ENCODE measurements at regions not wholly inside any gene's neighbourhood (a gene's known extent, or its start where the extent isn't known, plus 50 kb on each side); places are given as distances from the start of the nearest gene placed in this dataset.

- H3K4me3 ChIP-seq, result no peak overlapping the region
- no peak overlapping the region for H2AFZ ChIP-seq
- peaks cover 2% of the 10 kb centered on the region for H3K27me3 Mint-ChIP-seq (ENCODE audit: insufficient read depth, low read depth, poor library complexity)
Observed at GRCh38 chr14:53306911-53307310, 153.8 kb upstream of the DDHD1 start.

More at GRCh38 chr14:53306911-53307310, 153.8 kb upstream of the DDHD1 start:
- H3K4me2 ChIP-seq, result no peak overlapping the region
- TF ChIP-seq REST (IDR thresholded peaks at IDR 0.05; ENCODE audit: unreplicated experiment), result no peak
- TF ChIP-seq ETS1 (IDR thresholded peaks at IDR 0.05), result no peak
- no peak for TF ChIP-seq CREB1 (CRISPR knock-in tag; IDR thresholded peaks at IDR 0.05; ENCODE audit: low read depth)
- TF ChIP-seq ZNF331 (CRISPR knock-in tag; IDR thresholded peaks at IDR 0.05; ENCODE audit: low read depth), result no peak
- TF ChIP-seq STAT1 (IDR thresholded peaks at IDR 0.05; ENCODE audit: unreplicated experiment), result no peak
- no peak for TF ChIP-seq EZH2 (IDR thresholded peaks at IDR 0.05; ENCODE audit: low read depth, unreplicated experiment)
- TF ChIP-seq CTCF (conservative IDR thresholded peaks at IDR 0.05; ENCODE audit: low read depth in 2 of 2), result no peak
- no peak for TF ChIP-seq JUNB (IDR thresholded peaks at IDR 0.05; ENCODE audit: unreplicated experiment)
- TF ChIP-seq ZNF114 (CRISPR knock-in tag; IDR thresholded peaks at IDR 0.05), result no peak
- Mint-ChIP-seq H3K27ac (peak overlapping the region; percentile 77; the same call in 1 of the 2 replicates), H3K36me3 (ENCODE audit: low read depth) (peaks cover 23% of the 10 kb centered on the region; the same call in 2 of the 3 replicates), H3K9me3 (peaks cover 29% of the 10 kb centered on the region), H3K4me1 (peaks cover 10% of the 10 kb centered on the region; the same call in 2 of the 3 replicates), H3K4me3 (no peak overlapping the region)
- DNase-seq (ENCODE audit: low spot score) (no peak), ATAC-seq (no peak)
- H3K79me2 ChIP-seq (replicated peaks; ENCODE audit: insufficient read depth), result no peaks in the 10 kb centered on the region
- 0 out of 2 replicates have a peak, but pooled peaks cover 4% of the 10 kb centered on the region for H4K20me1 ChIP-seq (replicated peaks; ENCODE audit: insufficient read depth)
- no peaks in the 10 kb centered on the region for H3K4me1 ChIP-seq (ENCODE audit: insufficient read depth)
- H3K27ac ChIP-seq (ENCODE audit: low read depth), result no peak overlapping the region
- H3F3A ChIP-seq (replicated peaks; ENCODE audit: low read depth), result no peaks in the 10 kb centered on the region
- no peaks in the 10 kb centered on the region for H3K36me3 ChIP-seq (ENCODE audit: insufficient read depth)
- H3K9me2 ChIP-seq (ENCODE audit: insufficient read depth), result no peaks in the 10 kb centered on the region
- no peaks in the 10 kb centered on the region for H3K27me3 ChIP-seq (ENCODE audit: insufficient read depth)

Data from GM23338 (cell line).